Right atrium auricular region (tissue), 2 donors: ENCODE measurements at regions not wholly inside any gene's neighbourhood (a gene's known extent, or its start where the extent isn't known, plus 50 kb on each side); places are given as distances from the start of the nearest gene placed in this dataset.

ENCODE experiments used
- DNase-seq: peaks from one replicate; pipeline ENCODE4 v3.0.0-alpha.2; 2019; ENCODE audit warnings: low spot score
- H3K27ac ChIP-seq, 2 donors: fragments of 200-600 bp; sonication (generic); 1 replicate in 1 of 2; 2 replicates in 1 of 2; pipeline ENCODE4 v1.5.1; 2016 to 2019
- H3K27me3 ChIP-seq, 2 donors: fragments of 200-600 bp; sonication (generic); one replicate each; pipeline versions ENCODE4 v1.5.1 to v1.6.0; 2017 to 2019
- H3K36me3 ChIP-seq: fragments of 200-600 bp; sonication (generic); one replicate; pipeline ENCODE4 v1.5.1; 2016
- H3K4me1 ChIP-seq, 2 donors: fragments of 200-600 bp; sonication (generic); one replicate each; pipeline versions ENCODE4 v1.5.1 to v1.6.0; 2017 to 2019
- H3K4me3 ChIP-seq, 2 donors: fragments of 200-600 bp; sonication (generic); 1 replicate in 1 of 2; 2 replicates in 1 of 2; pipeline ENCODE4 v1.5.1; 2017 to 2019; ENCODE audit warnings: mild to moderate bottlenecking in 1 of 2, moderate library complexity in 1 of 2
- H3K9me3 ChIP-seq, 2 donors: fragments of 200-600 bp; sonication (generic); one replicate each; pipeline ENCODE4 v1.5.1; 2019
- TF ChIP-seq, protein P1 (sequence below), 2 donors: fragments of 200-600 bp; sonication (generic); IDR thresholded peaks; one replicate each; pipeline ENCODE4 v1.5.1; 2019; ENCODE audit warnings: antibody characterized with exemption in 2 of 2

DNA sequence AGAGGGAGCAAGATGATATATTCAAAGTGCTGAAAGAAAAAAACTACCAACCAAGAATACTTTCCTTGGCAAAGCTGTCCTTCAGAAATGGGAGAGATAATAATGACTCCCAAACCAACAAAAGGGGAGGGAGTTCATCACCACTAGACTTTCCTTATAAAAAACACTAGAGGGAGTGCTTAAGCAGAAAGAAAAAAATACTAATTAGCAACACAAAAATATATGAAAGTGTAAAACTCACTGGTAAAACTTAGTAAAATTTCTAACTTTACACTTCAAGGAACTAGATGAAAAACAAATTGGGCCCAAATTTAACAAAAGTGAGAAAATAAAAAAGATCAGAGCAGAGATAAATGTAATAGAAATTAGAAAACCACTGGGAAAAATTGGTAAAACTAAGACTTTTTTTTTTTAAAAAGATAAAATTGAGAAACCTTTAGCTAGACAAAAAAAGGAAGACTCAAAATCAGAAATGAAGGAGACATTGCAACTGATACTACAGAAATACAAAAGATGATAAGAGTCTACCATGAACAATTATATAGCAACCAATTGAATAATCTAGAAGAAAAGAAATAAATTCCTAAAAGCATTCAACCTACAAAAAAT, 60.4 kb upstream of the FAR2 start:
- no peak for DNase-seq
- no peaks in the 10 kb centered on the region for H3K27me3 ChIP-seq
- TF ChIP-seq, protein P1, sequence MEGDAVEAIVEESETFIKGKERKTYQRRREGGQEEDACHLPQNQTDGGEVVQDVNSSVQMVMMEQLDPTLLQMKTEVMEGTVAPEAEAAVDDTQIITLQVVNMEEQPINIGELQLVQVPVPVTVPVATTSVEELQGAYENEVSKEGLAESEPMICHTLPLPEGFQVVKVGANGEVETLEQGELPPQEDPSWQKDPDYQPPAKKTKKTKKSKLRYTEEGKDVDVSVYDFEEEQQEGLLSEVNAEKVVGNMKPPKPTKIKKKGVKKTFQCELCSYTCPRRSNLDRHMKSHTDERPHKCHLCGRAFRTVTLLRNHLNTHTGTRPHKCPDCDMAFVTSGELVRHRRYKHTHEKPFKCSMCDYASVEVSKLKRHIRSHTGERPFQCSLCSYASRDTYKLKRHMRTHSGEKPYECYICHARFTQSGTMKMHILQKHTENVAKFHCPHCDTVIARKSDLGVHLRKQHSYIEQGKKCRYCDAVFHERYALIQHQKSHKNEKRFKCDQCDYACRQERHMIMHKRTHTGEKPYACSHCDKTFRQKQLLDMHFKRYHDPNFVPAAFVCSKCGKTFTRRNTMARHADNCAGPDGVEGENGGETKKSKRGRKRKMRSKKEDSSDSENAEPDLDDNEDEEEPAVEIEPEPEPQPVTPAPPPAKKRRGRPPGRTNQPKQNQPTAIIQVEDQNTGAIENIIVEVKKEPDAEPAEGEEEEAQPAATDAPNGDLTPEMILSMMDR (IDR thresholded peaks at IDR 0.05), result peak in 1 of 2 donors; percentile 38

More for the DNA sequence above, 60.4 kb upstream of the FAR2 start:
- H3K36me3 ChIP-seq, result no peaks in the 10 kb centered on the region
- no peaks in the 10 kb centered on the region for H3K4me1 ChIP-seq
- H3K4me3 ChIP-seq, result no peak overlapping the region
- peaks cover 0 to 16% of the 10 kb centered on the region in 2 donors for H3K9me3 ChIP-seq
- no peak overlapping the region for H3K27ac ChIP-seq
